ENCODE measurements at regions not wholly inside any gene's neighbourhood (a gene's known extent, or its start where the extent isn't known, plus 50 kb on each side); places are given as distances from the start of the nearest gene placed in this dataset.

GRCh38 chr10:28781296-28781695 is 104.0 kb downstream of the BAMBI start:
- no peak for DNase-seq (ENCODE audit: low read depth in 2 of 2)

- no peak for DNase-seq (ENCODE audit: low read depth in 2 of 2)
Observed at GRCh38 chr10:28783087-28783486, 105.8 kb downstream of the BAMBI start.

- no peak for DNase-seq (ENCODE audit: low read depth in 2 of 2)
Observed at GRCh38 chr10:28785018-28785417, 107.7 kb downstream of the BAMBI start.

- DNase-seq (ENCODE audit: low read depth in 2 of 2): no peak
Observed at GRCh38 chr10:28788252-28788651, 110.9 kb downstream of the BAMBI start.

GRCh38 chr10:28788762-28789161 is 111.4 kb downstream of the BAMBI start:
- DNase-seq (ENCODE audit: low read depth in 2 of 2): no peak

GRCh38 chr10:28790146-28790545 is 112.8 kb downstream of the BAMBI start:
- no peak for DNase-seq (ENCODE audit: low read depth in 2 of 2)

GRCh38 chr10:28793482-28793881 is 116.2 kb downstream of the BAMBI start:
- no peak for DNase-seq (ENCODE audit: low read depth in 2 of 2)

- DNase-seq (ENCODE audit: low read depth in 2 of 2): no peak
Observed at GRCh38 chr10:28794986-28795385, 117.7 kb downstream of the BAMBI start.

GRCh38 chr10:28796606-28797512 is 119.5 kb downstream of the BAMBI start:
- DNase-seq (ENCODE audit: low read depth in 2 of 2): no peak

GRCh38 chr10:28797904-28798371 is 120.6 kb downstream of the BAMBI start:
- no peak for DNase-seq (ENCODE audit: low read depth in 2 of 2)

GRCh38 chr10:28798428-28798955 is 121.2 kb downstream of the BAMBI start:
- no peak for DNase-seq (ENCODE audit: low read depth in 2 of 2)

- DNase-seq (ENCODE audit: low read depth in 2 of 2): no peak
Observed at GRCh38 chr10:28798964-28799363, 121.6 kb downstream of the BAMBI start.

GRCh38 chr10:28800144-28800543 is 122.8 kb downstream of the BAMBI start:
- no peak for DNase-seq (ENCODE audit: low read depth in 2 of 2)

GRCh38 chr10:28801247-28801646 is 123.9 kb downstream of the BAMBI start:
- no peak for DNase-seq (ENCODE audit: low read depth in 2 of 2)

- DNase-seq (ENCODE audit: low read depth in 2 of 2): no peak
Observed at GRCh38 chr10:28801869-28802268, 124.5 kb downstream of the BAMBI start.

- DNase-seq (ENCODE audit: low read depth in 2 of 2): no peak
Observed at GRCh38 chr10:28805390-28805789, 128.1 kb downstream of the BAMBI start.

GRCh38 chr10:28806488-28806941 is 129.2 kb downstream of the BAMBI start:
- DNase-seq (ENCODE audit: low read depth in 2 of 2): no peak

- no peak for DNase-seq (ENCODE audit: low read depth in 2 of 2)
Observed at GRCh38 chr10:28806951-28807759, 129.8 kb downstream of the BAMBI start.

GRCh38 chr10:28807760-28808613 is 130.7 kb downstream of the BAMBI start:
- no peak for DNase-seq (ENCODE audit: low read depth in 2 of 2)

- no peak for DNase-seq (ENCODE audit: low read depth in 2 of 2)
Observed at GRCh38 chr10:28808693-28809092, 131.4 kb downstream of the BAMBI start.

All from stimulated activated CD8-positive, alpha-beta memory T cell treated with anti-CD3 and anti-CD28 coated beads, Interleukin-7, amount 100 ng/mL, for 4 hours (primary cell).